Stomach (tissue), 8 donors: ENCODE measurements at regions not wholly inside any gene's neighbourhood (a gene's known extent, or its start where the extent isn't known, plus 50 kb on each side); places are given as distances from the start of the nearest gene placed in this dataset.

Experiments
- DNase-seq, 2 donors: peaks; one replicate each; pipeline versions ENCODE4 v3.0.0 to v3.0.0-alpha.2; 2013 to 2019
- H3K27ac ChIP-seq, 5 donors: fragments of 200-600 bp in 4 of 5; sonication (generic) in 4 of 5; one replicate each; pipeline ENCODE4 v1.5.1; 2013 to 2019; ENCODE audit warnings: mild to moderate bottlenecking in 1 of 5, moderate library complexity in 1 of 5
- H3K27me3 ChIP-seq, 3 donors: fragments of 200-600 bp; sonication (generic); one replicate each; pipeline ENCODE4 v1.5.1; 2017 to 2019; ENCODE audit warnings: mixed run types in 1 of 3
- H3K36me3 ChIP-seq, 4 donors: fragments of 200-600 bp; sonication (generic); 1 replicate in 3 of 4; 2 replicates in 1 of 4; pipeline ENCODE4 v1.5.1; 2016 to 2019
- H3K4me1 ChIP-seq, 4 donors: fragments of 200-600 bp; sonication (generic); one replicate each; pipeline ENCODE4 v1.5.1; 2016 to 2019
- H3K4me3 ChIP-seq, 4 donors: fragments of 200-600 bp; sonication (generic) in 3 of 4; one replicate each; pipeline ENCODE4 v1.5.1; 2016 to 2019; ENCODE audit warnings: mild to moderate bottlenecking in 1 of 4
- H3K9me3 ChIP-seq, 4 donors: fragments of 200-600 bp; sonication (generic); one replicate each; pipeline ENCODE4 v1.5.1; 2016 to 2019
- EP300 ChIP-seq: sonication (generic); formaldehyde crosslinking; IDR thresholded peaks from one replicate; pipeline ENCODE4 v1.6.1; 2017; ENCODE audit warnings: antibody characterized with exemption
- POLR2A ChIP-seq, 4 donors: fragments of 450-650 bp; IDR thresholded peaks; one replicate each; pipeline ENCODE4 v1.6.1; 2016; ENCODE audit warnings: antibody characterized with exemption in 4 of 4, control low read depth in 2 of 4, mild to moderate bottlenecking in 1 of 4, moderate library complexity in 1 of 4
- POLR2AphosphoS5 ChIP-seq, 3 donors: sonication (generic); formaldehyde crosslinking; IDR thresholded peaks; one replicate each; pipeline ENCODE4 v1.6.1; 2016; ENCODE audit warnings: antibody characterized with exemption in 3 of 3
- WGBS, 5 donors: extraction: QIAGEN DNeasy Blood & Tissue Kit in 3 of 5; methylation state at CpG; one replicate each; pipeline versions ENCODE4 v1.1.5 to v1.1.7; 2013 to 2018; 5-methylcytosine and 5-hydroxymethylcytosine counted together
- intact Hi-C: fragments of 100-400 bp; cut with DNase I; formaldehyde crosslinking; loops from one replicate; pipeline ENCODE4 v1.15.1; 2023; ENCODE audit warnings: low total_unique reads
- TF ChIP-seq, protein P1 (sequence below), 7 experiments: fragments of 450-650 bp in 4 of 7; fragments of 200-600 bp in 3 of 7; sonication (generic) in 3 of 7; IDR thresholded peaks; one replicate each; pipeline ENCODE4 v1.5.1; 2016 to 2019; ENCODE audit warnings: antibody characterized with exemption in 7 of 7, control low read depth in 2 of 7, mild to moderate bottlenecking in 1 of 7
- donor health status: healthy with polysubstance abuse.
- donor health status: Bipolar disorder and iron deficiency.
- donor health status: healthy.

DNA sequence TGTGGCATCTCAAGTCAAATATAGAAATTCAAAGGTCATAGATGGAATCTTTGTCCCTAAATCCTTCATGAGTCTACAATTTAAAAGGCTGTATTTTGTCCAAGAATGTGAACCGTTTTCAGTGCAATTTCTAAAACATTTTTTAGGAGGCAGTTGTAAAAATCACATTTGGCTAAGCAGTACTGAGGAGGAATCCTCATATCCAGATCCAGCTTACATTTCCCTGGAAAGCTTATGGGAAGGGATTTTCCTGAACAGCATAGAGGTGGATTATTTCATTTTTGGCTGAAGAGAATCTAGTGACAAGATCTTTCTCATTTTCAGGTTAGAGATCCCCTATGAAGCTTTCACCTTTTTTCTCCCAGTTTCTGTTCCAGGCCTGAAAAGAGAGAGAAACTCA lies 178.4 kb downstream of the POLR2M start:
- WGBS, 5 donors, result 47 to 72% (median 58%) methylated on average over 1 of the region's 1 CpG
- intact Hi-C loops, result no loop called here
- no peak for DNase-seq
- peaks cover 0 to 9% (median 0%) of the 10 kb centered on the region in 3 donors for H3K27me3 ChIP-seq
- TF ChIP-seq, protein P1, sequence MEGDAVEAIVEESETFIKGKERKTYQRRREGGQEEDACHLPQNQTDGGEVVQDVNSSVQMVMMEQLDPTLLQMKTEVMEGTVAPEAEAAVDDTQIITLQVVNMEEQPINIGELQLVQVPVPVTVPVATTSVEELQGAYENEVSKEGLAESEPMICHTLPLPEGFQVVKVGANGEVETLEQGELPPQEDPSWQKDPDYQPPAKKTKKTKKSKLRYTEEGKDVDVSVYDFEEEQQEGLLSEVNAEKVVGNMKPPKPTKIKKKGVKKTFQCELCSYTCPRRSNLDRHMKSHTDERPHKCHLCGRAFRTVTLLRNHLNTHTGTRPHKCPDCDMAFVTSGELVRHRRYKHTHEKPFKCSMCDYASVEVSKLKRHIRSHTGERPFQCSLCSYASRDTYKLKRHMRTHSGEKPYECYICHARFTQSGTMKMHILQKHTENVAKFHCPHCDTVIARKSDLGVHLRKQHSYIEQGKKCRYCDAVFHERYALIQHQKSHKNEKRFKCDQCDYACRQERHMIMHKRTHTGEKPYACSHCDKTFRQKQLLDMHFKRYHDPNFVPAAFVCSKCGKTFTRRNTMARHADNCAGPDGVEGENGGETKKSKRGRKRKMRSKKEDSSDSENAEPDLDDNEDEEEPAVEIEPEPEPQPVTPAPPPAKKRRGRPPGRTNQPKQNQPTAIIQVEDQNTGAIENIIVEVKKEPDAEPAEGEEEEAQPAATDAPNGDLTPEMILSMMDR (IDR thresholded peaks at IDR 0.05), result no peak
- TF ChIP-seq EP300 (no peak), POLR2A (IDR thresholded peaks at IDR 0.05) (no peak), POLR2AphosphoS5 (IDR thresholded peaks at IDR 0.05) (no peak)
- no peak overlapping the region for H3K4me3 ChIP-seq
- no peak overlapping the region for H3K27ac ChIP-seq
- H3K4me1 ChIP-seq, result no peaks in the 10 kb centered on the region
- no peaks in the 10 kb centered on the region for H3K36me3 ChIP-seq
- H3K9me3 ChIP-seq, result no peaks in the 10 kb centered on the region

DNA sequence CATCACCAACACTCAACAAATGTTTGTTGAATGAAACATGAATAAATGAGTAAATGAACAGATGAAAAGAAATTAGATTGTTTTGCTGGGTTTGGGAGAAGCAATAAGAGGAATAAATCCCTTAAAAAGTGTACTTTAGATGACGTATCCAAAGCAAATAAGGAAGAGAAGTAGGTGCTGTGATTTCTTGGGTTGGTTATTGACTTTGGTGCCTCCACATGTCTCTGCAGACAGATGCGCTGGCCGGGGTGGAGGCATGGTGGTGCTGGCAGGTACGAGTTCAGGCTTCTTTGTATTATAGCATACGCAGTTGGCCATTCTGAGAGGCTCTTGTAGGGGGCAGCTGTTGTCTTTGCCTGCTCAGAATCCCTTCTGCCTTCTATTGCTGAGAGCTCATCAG lies 178.9 kb downstream of the POLR2M start:
- TF ChIP-seq POLR2AphosphoS5 (IDR thresholded peaks at IDR 0.05) (no peak), POLR2A (IDR thresholded peaks at IDR 0.05) (no peak), EP300 (no peak)
- TF ChIP-seq, protein P1 (IDR thresholded peaks at IDR 0.05), result no peak
- intact Hi-C loops, result no loop called here
- no peak for DNase-seq
- no peaks in the 10 kb centered on the region for H3K9me3 ChIP-seq
- H3K27ac ChIP-seq, result no peak overlapping the region
- H3K27me3 ChIP-seq, result peaks cover 0 to 9% (median 0%) of the 10 kb centered on the region in 3 donors
- 73 to 92% (median 86%) methylated on average over 5 of the region's 5 CpGs for WGBS, 5 donors
- H3K36me3 ChIP-seq, result no peaks in the 10 kb centered on the region
- no peak overlapping the region for H3K4me3 ChIP-seq
- H3K4me1 ChIP-seq, result no peaks in the 10 kb centered on the region

DNA sequence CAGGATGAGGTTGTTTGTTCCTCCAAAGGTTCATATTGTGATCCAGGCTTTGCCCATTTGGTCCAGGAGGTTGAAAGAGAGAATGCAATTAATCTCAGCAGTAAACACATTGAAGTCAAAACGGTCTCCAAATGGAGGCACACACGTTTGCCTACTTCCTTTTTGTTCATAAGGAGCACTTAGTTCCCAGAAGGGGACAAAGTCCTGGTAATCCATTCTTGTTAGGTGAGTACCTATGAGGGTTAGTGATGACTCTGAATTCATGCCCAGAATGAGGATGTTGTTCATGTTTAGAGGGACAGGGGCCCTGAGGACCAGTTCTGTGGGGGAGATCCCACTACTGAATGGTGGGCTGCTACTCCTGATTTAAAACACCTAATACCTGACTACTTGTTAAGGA lies 177.7 kb downstream of the ALDH1A2 start:
- Histone ChIP-seq H3K36me3 (no peaks in the 10 kb centered on the region), H3K9me3 (no peaks in the 10 kb centered on the region), H3K27ac (no peak overlapping the region), H3K27me3 (peaks cover 0 to 9% (median 0%) of the 10 kb centered on the region in 3 donors), H3K4me1 (no peaks in the 10 kb centered on the region), H3K4me3 (no peak overlapping the region)
- DNase-seq, result no peak
- no peak for TF ChIP-seq POLR2AphosphoS5 (IDR thresholded peaks at IDR 0.05)
- TF ChIP-seq, protein P1 (IDR thresholded peaks at IDR 0.05), result no peak
- no peak for TF ChIP-seq POLR2A (IDR thresholded peaks at IDR 0.05)
- no peak for TF ChIP-seq EP300
- 24 to 43% (median 36%) methylated on average over 2 of the region's 2 CpGs for WGBS, 5 donors
- intact Hi-C loops, result no loop called here

DNA sequence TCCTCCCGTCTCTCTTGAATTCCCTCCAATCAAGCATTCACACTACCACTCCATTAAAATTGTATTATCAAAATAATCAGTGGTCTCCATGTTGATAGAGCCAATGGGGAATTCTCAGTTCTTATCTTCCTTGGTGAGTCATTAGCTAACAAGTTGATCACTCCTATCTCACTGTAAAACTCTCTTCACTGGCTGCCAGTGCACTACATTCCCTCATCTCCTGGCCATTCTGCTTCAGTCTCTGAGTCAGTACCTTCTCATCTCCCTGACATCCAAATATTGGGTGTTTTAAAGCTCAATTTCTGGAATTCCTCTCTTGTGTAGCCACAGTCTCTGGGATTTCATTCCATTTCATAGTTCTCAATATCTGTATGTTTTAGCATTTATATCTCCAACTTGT lies 175.2 kb downstream of the ALDH1A2 start:
- Histone ChIP-seq H3K27me3 (peaks cover 0 to 5% (median 0%) of the 10 kb centered on the region in 3 donors), H3K4me3 (no peak overlapping the region), H3K36me3 (no peaks in the 10 kb centered on the region), H3K27ac (no peak overlapping the region), H3K4me1 (no peaks in the 10 kb centered on the region), H3K9me3 (no peaks in the 10 kb centered on the region)
- TF ChIP-seq, protein P1 (IDR thresholded peaks at IDR 0.05), result no peak
- no peak for DNase-seq
- intact Hi-C loops, result no loop called here
- 70 to 81% (median 77%) methylated on average over 1 of the region's 1 CpG for WGBS, 5 donors
